HG03575 (cell line): ENCODE measurements at regions not wholly inside any gene's neighbourhood (a gene's known extent, or its start where the extent isn't known, plus 50 kb on each side); places are given as distances from the start of the nearest gene placed in this dataset.
"Not testable (repeated sequence)": the region's sequence is repeated elsewhere in the genome, so short reads cannot be mapped to it uniquely, and the experiment has no call there.

Experiments
- ATAC-seq: cut with Tn5 transposase; IDR thresholded peaks from one replicate; pipeline ENCODE4 v1.9.1; 2021; ENCODE audit not compliant: unreplicated experiment, insufficient number of reproducible peaks, low FRiP score; ENCODE audit errors: extremely low read depth

DNA sequence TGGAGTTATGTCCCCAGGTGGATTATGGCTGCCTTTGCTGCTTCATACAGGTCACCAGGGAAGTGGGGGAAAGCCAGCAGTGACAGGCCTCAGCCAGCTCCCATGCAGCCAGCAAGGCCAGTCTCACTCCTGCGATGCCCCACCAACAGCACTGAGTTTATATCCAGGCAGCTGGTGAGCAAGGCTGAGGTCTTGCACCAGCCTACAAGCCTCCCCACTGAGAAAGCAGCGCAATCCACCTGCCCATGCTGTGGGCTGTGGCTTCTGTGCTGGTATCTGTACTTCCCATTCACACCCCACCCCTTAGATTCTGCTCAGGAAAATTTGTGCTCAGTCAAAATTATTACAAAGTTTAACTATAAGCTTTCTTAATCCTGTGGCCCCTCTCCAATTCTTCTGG is 153.5 kb downstream of the HHIP start:
- no peak for ATAC-seq

- ATAC-seq, result no peak
Measured at GRCh38 chr4:144801731-144802130, 155.8 kb downstream of the HHIP start.

GRCh38 chr4:144808034-144808433 is 162.1 kb downstream of the HHIP start:
- ATAC-seq, result no peak

- ATAC-seq, result no peak
Measured at GRCh38 chr4:144809056-144809640, 163.2 kb downstream of the HHIP start.

- no peak for ATAC-seq
Measured at GRCh38 chr4:144816668-144817067, 170.7 kb downstream of the HHIP start.

DNA sequence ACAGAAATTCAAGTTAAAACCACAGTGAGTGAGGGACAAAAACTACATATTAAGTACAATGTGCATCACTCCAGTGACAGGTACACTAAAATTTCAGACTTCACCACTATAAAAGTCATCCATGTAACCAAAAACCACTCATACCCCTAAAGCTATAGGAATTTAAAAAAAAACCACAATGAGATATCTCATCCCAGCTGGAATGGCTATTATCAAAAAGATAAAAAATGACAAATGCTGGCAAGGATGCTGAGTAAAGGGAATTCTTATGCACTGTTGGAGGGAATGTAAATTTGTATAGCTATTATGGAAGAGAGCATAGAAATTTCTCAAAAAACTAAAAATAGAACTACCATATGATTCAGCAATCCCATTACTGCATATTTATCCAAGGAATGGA is 171.1 kb downstream of the HHIP start:
- no peak for ATAC-seq

- no peak for ATAC-seq
Measured at GRCh38 chr4:144818136-144818535, 172.2 kb downstream of the HHIP start.

DNA sequence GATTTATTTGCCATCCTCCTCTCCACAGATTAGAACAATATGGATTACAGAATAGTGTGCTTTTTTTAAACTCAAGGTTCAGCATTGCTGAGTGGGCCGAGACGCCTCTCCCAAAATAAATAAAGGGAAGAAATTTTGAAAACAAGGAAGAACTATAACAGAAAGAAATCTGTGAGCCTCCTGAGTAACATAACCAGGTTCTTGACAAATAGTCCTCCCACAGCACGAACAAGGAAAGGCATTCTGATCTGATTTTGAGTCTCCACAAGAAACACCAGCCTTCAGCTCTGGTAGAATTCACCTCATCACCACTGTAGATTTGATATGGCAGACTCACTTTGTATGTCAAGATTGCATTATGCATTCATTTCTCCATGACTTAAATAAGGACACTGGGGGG is 173.6 kb downstream of the HHIP start:
- ATAC-seq, result no peak

DNA sequence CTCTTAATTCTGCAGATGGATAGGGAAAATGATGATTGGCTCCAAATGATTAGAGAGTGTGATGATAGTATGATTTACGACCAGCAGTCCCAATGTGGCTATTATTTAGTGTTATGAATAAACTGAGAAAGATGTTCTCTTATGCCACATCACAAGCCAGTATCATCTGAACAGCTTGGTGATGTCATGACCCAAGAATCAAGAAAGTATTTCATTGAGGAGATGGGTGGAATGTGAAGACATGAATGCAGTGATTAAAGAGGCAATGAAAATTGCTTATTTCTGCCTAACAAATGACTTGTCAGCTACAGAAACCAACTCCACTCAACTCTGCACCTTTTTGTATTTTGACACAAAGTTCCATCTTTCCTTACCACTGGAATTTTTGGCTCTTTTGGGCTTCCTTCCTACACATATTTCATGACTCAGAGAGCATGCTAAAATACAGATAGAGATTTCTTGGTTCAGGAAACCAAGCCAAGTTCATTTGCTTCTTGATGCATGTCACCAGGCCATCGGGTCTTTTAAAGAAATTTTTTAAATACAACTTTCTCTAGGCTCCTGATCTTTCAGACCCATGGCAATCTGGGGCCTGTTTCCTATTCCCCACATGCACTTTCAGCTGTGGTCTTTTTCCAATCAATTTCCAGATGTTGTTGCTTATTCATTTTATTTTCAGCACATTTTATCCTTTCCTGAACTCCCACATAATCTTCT is 174.2 kb downstream of the HHIP start:
- ATAC-seq, result no peak

GRCh38 chr4:144820728-144821085 is 174.8 kb downstream of the HHIP start:
- no peak for ATAC-seq

GRCh38 chr4:144831971-144832370 is 186.0 kb downstream of the HHIP start:
- ATAC-seq, result no peak

- no peak for ATAC-seq
Measured at GRCh38 chr4:144845411-144845810, 199.5 kb downstream of the HHIP start.

DNA sequence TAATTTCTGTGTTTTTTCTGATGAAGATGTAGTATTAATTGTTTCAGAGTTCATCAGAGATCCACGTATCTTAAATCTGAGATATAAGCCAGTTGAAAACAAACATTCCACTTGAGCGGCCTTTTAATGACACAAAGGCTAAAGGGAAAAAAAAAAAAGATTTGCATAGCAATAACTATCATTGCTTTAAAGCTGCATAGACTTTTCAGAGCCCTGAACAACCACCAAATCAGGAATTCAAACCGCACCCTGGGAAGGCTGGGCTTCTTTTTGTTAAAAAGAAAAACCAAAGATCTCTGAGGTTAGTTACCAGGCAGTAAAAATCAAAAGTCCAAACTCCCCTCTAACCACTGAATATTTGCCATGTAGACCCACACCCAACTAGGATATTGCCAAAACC is 206.0 kb downstream of the HHIP start:
- no peak for ATAC-seq

DNA sequence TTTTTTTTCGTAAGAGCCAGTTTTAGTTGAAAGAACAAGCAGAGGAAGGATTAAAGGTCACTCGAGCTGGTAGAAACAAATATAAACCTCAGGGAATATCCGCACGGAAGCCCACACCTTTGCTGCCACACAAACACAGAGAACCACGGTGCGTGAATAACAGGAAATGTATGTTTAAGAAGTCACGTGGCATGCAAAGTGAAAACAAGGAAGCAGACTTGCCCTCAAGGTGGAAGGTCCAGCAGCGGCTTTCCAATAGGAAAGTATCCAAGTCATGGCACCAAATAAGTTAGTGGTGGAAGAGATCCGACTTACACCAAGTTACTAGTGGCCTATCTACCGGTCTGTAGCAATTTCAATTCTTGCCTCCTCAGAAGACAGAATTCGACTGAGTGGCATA is 215.5 kb downstream of the HHIP start:
- no peak for ATAC-seq

DNA sequence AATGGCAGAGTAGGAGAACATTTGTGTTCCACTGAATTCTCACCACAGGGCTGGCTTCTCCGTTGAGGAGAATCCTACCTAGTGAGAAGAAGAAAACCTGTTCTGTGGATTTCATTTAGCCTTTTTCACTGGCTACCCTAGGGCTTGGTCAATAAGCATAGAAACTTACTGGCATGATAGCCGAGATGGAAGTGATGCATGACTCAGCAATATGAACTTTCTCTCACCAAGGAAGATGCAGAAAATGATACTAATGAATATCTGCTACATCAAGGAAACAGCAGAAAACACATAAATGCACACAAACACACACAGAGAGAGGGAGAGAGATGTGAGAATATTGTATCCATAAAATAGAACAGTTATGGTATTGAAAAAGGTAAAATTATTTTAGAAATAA is 216.3 kb downstream of the HHIP start:
- ATAC-seq, result no peak

DNA sequence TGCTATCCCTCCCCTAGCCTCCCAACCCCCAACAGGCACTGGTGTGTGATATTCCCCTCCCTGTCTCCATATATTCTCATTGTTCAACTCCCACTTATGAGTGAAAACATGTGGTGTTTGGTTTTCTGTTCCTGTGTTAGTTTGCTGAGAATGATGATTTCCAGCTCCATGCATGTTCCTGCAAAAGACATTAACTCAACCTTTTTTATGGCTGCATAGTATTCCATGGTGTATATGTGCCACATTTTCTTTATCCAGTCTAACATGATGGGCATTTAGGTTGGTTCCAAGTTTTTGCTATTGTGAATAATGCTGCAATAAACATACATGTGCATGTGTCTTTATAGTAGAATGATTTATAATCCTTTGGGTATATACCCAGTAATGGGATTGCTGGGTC is 218.9 kb downstream of the HHIP start:
- not testable (repeated sequence) for ATAC-seq

DNA sequence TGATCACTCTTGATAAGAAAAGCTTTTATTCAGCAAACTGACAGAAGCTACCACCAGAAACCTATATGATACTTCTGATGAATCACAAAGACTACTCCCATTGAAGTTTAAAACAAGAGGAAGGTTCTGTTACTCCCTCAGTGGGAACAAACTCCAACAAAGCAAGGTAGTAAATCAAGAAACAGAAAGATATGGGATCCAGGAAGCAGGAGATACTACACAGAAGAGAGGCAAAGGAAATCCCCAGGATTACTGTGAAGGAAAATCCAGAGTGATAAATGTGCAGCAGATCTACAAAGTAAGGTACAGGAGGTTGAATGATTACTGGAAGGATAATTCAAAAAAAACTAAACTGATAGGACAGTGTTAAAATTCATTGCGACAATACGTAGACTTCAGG is 222.4 kb downstream of the HHIP start:
- ATAC-seq, result no peak

DNA sequence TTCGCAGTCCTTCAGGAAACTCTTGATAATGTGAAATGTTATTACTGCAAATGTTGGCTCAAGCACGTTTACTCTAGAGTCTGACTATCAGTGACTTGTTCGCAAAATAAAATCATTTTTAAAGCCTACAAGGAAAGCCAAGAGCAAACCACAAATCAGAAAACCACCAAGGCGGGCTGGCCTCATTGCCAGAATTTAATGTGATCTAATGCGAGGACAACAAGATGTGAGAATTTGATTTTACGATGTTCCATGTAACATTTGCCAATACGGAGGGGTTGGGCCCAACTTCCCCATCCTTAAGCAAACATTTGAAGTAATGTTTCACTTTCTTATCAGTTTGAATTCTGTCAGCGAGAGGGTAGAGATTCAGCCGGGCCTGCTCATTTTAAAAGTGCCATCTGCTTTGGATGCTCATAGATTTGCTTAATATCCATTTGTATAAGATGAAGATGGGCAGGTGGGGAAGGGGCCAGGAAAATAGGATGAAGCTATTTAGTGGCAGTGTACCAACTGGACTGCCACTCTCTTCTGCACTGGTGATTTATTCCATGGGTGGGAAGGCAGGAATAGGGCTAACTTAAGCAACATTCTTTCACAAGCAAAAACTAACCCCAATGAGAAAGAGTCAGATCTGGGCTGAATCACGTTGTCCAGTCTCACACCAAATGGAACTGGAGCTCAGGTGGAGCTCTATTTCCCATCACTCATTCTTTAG is 225.3 kb downstream of the ANAPC10 start:
- ATAC-seq, result no peak

DNA sequence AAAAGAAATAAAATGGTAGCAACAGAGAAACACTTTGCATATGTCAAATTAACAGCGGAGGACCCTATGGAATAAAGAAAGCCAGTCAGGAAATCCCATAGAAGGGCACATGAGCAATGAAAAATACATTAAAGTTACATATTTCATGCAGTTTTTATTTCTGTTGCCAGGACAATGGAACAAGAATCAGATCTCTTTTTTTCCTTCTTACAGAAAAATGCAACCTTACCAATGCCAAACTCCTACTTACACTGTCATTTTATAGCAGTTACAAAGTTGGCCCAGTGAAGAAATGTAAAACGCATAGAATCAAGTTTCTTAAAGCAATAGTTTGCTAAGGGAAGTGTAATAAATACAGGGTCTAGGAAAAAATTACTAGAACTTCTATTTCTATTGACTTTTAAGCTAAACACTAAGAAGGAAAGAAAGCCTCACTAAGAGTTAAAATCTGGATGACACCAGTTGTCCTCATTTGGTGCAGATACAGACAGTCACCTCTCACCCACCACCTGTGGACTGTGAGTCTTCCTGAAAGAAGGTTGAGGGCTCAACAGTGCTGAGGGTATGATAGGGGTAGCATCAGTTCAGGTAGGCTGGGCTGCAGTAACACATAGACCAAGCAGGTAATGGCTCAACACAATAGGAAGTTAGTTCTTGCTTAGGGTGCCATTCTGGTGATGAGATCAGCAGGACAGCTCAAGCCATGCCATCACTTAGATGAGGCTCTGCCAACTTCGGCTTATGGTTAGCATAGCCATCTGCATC is 224.6 kb downstream of the ANAPC10 start:
- no peak for ATAC-seq

DNA sequence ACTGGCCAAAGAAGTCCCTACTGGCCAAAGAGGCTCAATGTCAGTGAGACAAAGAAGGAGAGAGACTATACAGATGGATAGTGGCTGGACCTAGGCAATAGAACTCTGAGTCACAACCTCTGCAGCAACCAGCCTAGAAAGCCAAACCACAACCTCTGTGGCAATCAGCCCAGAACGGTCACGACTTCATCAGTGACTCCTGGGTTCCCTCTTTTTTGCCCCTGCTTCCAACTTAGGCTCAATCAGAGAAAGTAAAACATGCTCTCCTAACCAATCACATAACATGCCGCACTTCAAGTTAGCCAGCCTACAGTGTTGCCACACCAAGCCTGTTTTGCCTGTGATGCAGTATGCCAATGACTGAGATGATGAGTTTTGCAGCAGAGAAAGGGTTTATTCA is 203.4 kb downstream of the ANAPC10 start:
- ATAC-seq, result no peak
